Dedifferentiated amniotic fluid mesenchymal stem cell (primary cell): ENCODE measurements at regions not wholly inside any gene's neighbourhood (a gene's known extent, or its start where the extent isn't known, plus 50 kb on each side); places are given as distances from the start of the nearest gene placed in this dataset.
"Not testable (repeated sequence)": the region's sequence is repeated elsewhere in the genome, so short reads cannot be mapped to it uniquely, and the experiment has no call there.

Experiments
- DNase-seq: peaks from one replicate; pipeline ENCODE4 v3.0.0-alpha.2; 2016; ENCODE audit errors: extremely low spot score

DNA sequence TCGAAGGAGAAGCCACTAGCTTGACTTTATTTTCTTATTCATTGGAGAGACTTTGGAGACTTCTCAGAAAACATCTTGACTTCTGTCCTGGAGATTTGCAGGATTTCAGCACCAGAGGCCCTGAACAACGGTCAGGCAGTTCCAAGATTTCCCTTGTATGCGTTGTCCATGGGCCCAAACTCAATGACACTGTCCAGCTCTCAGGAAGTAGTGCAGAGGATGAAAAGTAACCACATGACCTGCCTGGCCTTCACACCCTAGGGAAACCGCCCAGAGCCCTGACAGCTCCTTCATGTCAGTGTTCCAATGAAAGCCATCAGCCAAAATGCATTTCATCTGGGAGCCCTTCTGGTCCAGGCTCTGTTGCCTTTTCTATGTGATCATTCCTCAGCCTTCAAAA, 214.1 kb downstream of the BLID start:
- no peak for DNase-seq

GRCh38 chr11:121901417-121901816, 214.6 kb downstream of the BLID start:
- DNase-seq = not testable (repeated sequence)

DNA sequence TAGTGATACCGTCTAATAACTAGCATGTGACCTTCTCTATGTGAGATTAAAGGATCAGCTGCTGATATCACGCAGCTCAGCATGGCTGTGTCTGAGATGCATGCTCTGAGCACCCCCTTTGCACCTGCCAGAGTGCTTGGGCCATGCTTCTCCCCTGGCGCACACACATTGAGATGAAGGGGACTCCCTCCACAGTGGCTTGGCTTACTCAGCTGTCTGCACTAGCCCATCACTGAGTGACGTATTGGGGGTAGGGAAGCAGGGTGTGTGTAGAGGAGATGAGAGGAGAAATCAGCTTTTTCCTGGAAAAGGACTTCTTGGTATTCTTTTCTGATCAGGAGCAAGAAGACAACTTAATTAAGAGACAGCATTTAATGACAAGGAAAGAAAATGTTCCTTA, 216.5 kb downstream of the BLID start:
- DNase-seq = no peak

GRCh38 chr11:121898903-121899302, 217.1 kb downstream of the BLID start:
- DNase-seq = no peak

DNA sequence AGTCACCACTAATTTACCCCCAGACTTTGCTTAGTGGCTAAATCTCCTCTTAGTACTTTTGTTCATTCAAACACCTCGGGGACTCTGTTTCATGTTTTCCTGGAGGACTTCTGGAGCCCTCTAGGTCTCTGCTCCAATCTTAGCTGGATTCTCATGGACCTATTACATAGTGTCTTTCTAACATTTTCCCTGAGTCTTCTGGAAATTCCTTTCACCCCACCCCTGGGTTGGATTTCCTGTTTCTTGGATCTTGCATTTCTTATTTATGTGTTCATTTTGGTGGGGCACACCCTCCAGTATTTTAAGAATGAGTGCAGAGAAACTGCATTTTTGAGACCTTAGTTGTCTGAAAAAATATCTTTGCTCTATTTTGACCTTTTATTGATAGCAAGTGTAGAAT, 220.1 kb downstream of the BLID start:
- DNase-seq = peak; percentile 86

- DNase-seq = no peak
Observed at GRCh38 chr11:121894581-121894980, 221.4 kb downstream of the BLID start.

DNA sequence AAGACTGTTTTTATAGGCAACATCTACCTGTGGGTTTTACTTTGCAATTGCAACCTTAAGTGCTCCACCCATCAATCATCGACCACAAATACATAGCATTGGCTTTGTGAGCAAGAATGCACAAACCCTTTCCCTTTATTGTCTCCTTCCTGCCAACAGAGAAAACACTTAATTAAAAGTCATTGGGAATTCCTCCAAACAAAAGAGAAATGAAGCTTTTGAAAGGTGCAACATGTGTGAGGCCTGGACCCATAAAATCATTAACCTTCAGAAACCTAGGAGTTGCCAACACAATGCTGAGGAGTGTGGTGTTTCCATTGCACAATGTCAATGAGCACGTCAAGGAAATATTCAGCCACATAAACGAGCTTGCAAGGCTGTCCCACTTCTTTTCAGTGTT, 223.2 kb downstream of the BLID start:
- DNase-seq = no peak

GRCh38 chr11:121892131-121892681, 223.8 kb downstream of the BLID start:
- DNase-seq = peak; percentile 85

DNA sequence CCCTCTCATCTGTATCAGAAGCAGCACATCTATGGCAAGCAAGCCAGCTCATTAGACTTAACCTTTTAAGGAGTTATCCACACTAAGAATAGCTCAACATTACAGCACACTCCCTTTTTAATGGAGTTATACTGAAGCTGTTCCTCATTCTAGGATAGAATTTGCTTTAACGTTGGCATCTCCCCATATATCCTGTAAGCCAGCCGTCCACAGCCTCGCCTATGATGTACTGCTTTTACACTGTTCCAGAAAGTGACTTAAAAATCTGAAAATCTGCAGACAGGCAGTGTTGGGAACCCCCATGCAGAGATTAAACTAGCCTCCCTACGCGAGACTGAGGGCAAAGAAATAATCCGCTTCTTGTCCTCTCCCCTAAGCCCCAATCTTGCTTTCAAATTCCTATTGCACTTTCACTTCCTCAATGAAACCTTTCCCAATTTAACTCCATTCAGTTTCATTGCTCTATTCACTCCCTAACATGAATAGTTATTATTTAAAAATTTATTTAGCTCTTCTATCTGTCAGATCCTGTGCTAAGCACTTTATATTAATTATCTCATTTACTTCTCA, 225.0 kb downstream of the BLID start:
- DNase-seq = no peak

DNA sequence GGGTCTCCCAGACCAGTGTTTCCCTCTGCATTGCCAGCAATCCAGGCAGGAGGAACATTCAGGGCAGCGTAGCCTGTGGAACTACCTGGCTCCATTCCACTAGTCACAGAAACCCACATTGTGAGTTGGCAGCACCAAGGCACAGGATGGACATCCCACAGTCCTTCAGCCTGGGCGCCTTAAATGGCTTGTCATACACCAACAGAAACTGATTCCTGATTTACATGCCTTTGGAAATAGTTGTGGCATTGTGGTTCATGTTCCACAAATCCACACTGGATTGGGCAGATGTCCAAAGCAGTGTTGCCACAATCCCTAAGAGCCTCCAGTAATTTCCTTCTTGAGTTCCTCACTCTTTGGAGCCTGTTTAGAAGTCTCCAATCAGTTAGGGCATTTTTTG, 225.6 kb downstream of the BLID start:
- peak; percentile 77 for DNase-seq

- peak; percentile 50 for DNase-seq
Observed at GRCh38 chr11:121889931-121890330, 226.1 kb downstream of the BLID start.

DNA sequence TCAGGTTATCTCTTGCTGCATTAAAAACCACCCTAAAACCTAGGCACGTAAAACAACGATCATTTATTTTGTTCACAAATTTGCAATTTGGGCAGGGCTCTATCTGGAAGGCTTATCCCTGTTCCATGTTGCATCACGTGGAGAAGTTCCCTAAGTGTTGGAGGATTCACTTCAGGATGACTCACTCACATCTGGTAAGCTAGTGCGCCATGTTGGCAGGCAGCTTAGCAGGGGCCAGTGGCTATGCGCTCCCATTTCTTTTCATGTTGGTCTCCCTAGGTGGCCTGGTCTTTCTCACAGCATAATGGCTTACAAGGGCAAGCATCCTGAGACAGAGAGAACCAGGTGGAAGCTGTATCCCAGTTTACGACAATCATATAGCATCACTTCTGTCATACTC, 226.8 kb downstream of the BLID start:
- no peak for DNase-seq

DNA sequence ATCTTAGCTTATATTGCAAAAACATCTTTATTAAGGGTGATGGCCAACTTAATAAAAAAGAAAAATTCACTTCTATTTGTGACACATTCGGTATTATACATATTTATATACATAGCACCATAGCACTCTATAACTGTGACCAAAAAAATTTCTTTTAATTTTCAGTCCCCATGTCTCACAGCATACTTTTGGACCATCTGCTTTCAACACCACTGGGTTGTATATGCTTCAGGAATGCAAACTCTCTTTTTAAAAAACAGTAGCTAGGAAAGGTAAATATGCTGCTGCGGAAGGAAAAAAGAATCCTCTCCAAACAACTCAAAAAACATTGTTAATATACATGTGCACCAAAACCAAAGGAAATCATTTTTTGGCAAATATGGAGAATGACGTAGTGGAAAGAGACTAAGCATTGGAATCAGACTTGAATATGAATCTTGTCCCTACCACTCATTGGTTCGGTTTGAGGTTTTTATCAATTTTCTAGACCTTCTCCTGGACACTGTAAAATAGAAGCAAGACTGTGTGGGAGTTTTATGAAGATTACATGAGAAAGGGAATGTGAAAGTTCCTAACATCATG, 227.9 kb downstream of the BLID start:
- no peak for DNase-seq

DNA sequence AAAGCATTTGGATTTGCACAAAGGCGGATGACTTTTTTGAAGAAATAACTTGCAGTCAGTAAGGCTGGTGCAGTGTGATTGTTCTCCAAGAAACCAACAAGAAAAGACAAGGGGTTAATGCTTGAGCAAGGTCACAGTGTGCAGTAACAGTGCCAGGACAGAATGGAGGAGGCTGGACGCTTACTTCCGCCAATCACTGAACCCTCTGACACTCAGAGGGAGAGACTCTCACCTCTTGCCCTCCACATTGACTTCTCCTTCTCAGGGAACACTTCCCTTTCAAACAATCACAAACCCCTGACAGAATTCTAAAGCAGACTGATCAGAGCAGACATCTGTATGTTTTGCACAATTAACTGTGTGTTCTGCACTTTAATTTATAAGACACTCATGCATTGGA, 228.4 kb downstream of the BLID start:
- DNase-seq = no peak

DNA sequence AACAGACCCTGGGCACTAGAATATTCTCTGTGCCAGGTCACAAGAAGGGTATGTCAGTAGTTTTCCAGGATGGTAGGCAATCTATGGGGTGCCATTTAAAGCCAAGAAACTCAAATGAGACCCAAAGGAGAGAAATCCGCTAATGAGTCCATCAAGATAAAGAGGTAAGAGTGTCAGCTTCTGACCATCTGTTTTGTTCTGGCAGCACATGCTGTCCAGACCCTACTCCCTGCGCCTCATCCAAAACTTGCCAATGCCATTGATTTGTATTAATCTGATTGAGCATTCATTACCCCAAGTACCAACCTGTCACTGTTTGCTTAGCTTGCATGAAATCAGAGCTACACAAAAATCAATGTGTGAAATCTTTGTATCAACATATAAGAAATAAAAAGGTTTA, 229.0 kb downstream of the BLID start:
- no peak for DNase-seq

DNA sequence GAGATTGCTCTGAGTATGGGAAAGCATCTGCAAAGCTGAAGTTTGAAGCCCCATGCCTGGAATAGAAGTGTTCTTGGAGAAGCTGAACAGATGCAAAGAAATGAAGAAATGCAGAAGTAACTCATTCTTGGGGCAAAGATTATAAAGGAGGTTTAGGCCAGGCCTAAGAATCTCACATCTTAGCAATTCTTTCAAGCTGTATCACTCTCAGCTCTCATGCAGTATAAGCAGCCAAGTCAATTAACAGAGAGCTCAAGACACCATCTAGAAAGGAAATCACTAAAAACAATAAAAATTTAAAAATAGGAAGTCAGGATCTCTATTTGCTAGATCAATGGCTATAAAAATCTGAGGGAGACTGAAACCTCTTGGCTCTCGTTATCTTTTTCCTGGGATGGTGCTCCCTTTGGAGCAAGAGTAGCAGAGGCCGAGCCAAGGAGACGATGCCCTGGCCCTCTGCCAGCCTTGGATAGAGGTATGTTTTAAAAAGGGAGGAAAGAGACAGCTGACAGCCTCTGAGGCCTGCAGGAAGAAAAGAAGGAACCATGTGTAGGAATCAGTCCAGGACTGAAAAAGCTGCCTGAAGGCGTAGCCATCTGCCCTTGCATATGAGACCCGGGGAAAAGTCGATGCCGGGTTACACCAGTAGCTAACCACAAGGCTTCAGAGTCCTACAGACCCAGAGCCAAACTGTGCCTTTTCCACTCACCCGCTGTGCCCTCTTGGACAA, 229.8 kb downstream of the BLID start:
- DNase-seq = no peak

- no peak for DNase-seq
Observed at GRCh38 chr11:121884626-121885025, 231.4 kb downstream of the BLID start.

GRCh38 chr11:121881806-121882205, 234.2 kb downstream of the BLID start:
- peak; percentile 27 for DNase-seq

DNA sequence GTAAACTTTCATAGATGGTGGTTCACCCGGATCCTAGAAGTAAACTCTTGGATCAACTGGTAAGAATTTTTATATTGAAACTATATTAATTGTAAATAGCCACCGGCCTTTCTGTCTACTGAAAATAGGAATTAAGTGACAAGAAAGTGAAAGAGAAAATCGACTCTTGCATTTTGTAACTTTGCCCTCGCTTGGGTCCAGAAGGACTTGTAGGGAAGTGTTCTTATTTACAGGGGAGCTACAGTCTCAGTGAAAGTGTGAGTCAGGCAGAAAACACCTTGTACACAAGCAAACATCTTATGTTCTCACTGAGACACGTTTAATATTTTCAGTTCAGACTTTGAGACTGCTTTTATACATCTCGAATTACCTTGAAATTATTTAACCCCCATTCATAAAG, 238.9 kb downstream of the BLID start:
- DNase-seq = no peak

DNA sequence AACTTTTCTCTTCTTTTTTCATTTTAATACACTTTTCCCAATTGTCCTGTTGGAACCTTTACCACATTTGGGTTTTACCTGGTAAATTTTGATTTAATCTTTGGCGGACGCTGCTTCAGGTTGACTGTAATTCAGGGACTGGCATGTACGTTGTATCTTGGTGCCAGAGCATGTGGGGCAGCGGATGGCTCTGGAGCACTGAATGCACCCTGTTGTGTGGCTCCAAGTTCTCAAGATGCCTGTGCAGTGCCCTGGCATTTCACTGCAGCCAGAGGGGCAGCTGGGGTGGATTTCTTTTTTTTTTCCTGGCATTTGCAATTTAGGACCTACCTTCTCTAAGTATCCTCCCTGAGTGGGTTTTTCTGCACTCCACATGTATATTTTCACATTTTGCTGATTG, 242.2 kb downstream of the BLID start:
- no peak for DNase-seq

DNA sequence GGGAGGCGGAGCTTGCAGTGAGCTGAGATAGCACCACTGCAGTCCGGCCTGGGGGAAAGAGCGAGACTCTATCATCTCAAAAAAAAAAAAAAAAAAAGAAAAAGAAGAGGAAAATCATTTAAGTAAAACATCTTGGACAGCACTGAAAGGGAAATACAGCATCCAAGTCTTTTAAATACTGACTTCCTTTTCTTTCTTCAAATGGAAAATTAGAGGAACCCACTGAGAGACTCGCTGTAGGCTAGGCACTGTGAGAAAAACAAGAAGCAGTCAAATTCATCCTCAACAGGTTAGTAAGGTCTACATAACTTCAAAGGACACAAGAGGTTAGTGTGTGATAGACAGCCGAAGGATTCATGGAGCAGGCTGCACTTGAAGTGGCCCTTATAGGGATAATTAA, 243.7 kb downstream of the BLID start:
- no peak for DNase-seq

DNA sequence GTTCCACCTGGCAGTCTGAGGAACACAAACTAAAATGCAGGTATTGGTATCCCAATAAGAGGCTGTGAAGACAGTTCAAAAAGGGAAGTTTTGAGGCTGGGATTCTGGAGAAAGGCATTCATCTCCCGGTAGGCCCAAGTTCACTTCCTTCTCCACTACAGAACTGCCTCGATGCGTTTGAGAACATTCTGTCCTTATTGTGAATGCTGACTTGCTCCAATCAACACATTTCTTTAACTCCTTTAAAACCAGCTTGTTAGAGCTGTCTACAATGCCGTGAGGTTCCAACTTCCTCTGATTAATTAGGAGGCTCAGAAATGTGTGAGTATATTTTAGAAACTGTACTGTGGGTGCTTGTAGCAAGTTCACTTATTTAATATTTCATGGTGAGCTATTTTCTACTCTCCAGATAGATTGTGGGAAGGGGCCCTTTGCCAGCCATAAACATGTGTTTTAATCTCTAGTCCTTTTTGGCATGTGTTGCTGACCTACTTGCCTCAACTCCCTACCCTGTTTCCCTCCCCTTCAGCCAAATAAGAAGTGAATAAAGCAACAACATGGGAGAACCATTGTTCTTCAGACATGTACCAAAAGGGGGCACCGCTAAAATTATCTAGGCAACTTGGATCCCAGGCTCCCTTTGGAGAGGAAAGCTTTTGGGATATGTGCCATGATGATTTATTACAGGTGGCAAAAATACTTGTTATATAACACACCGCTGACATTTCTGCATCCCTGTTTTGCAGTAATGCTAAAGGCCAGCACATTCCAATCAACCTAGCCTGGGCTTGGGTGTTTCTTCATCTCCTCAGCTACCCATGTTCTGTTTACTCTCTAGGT, 245.6 kb downstream of the BLID start:
- no peak for DNase-seq
